Activated naive CD4-positive, alpha-beta T cell treated with anti-CD3 and anti-CD28 coated beads, Interleukin-2, amount 10 ng/mL, durations not matched to agents 7 days and 5 days (primary cell): ENCODE measurements at regions not wholly inside any gene's neighbourhood (a gene's known extent, or its start where the extent isn't known, plus 50 kb on each side); places are given as distances from the start of the nearest gene placed in this dataset.

Source experiments
- CTCF ChIA-PET: fragments of 350-600 bp; sonication (Branson Sonifier 250); formaldehyde crosslinking; loops from one replicate; lab custom pipeline; 2021; ENCODE audit warnings: antibody characterized with exemption; lab: Charles Lee
- DNase-seq: peaks from one replicate; pipeline ENCODE4 v3.0.0-alpha.2; 2020
- H3K27ac Mint-ChIP-seq: one replicate; pipeline ENCODE4 v1.8.0; 2021; ENCODE audit warnings: mild to moderate bottlenecking, moderate library complexity, mixed read lengths
- H3K27me3 Mint-ChIP-seq: one replicate; pipeline ENCODE4 v1.8.0; 2021; ENCODE audit warnings: mild to moderate bottlenecking, mixed read lengths
- H3K36me3 Mint-ChIP-seq: one replicate; pipeline ENCODE4 v1.8.0; 2021; ENCODE audit warnings: mixed read lengths
- H3K4me1 Mint-ChIP-seq: one replicate; pipeline ENCODE4 v1.8.0; 2021; ENCODE audit warnings: mixed read lengths
- H3K4me3 Mint-ChIP-seq: one replicate; pipeline ENCODE4 v1.8.0; 2021; ENCODE audit warnings: mild to moderate bottlenecking, moderate library complexity, mixed read lengths
- H3K9me3 Mint-ChIP-seq: one replicate; pipeline ENCODE4 v1.8.0; 2021; ENCODE audit warnings: mixed read lengths

- H3K9me3 Mint-ChIP-seq: peaks cover 2% of the 10 kb centered on the region
- CTCF ChIA-PET: no interaction called here
- DNase-seq: no peak
- no peaks in the 10 kb centered on the region for H3K27me3 Mint-ChIP-seq
- no peaks in the 10 kb centered on the region for H3K36me3 Mint-ChIP-seq
- no peaks in the 10 kb centered on the region for H3K4me1 Mint-ChIP-seq
- no peak overlapping the region for H3K4me3 Mint-ChIP-seq
- no peak overlapping the region for H3K27ac Mint-ChIP-seq
Measured at GRCh38 chr1:29972421-29973053, 736.2 kb downstream of the PTPRU start.

GRCh38 chr1:29971703-29972102, 735.4 kb downstream of the PTPRU start:
- no peaks in the 10 kb centered on the region for H3K27me3 Mint-ChIP-seq
- no peaks in the 10 kb centered on the region for H3K36me3 Mint-ChIP-seq
- H3K4me1 Mint-ChIP-seq: no peaks in the 10 kb centered on the region
- CTCF ChIA-PET: no interaction called here
- H3K9me3 Mint-ChIP-seq: peaks cover 2% of the 10 kb centered on the region
- no peak overlapping the region for H3K4me3 Mint-ChIP-seq
- no peak overlapping the region for H3K27ac Mint-ChIP-seq
- no peak for DNase-seq

DNA sequence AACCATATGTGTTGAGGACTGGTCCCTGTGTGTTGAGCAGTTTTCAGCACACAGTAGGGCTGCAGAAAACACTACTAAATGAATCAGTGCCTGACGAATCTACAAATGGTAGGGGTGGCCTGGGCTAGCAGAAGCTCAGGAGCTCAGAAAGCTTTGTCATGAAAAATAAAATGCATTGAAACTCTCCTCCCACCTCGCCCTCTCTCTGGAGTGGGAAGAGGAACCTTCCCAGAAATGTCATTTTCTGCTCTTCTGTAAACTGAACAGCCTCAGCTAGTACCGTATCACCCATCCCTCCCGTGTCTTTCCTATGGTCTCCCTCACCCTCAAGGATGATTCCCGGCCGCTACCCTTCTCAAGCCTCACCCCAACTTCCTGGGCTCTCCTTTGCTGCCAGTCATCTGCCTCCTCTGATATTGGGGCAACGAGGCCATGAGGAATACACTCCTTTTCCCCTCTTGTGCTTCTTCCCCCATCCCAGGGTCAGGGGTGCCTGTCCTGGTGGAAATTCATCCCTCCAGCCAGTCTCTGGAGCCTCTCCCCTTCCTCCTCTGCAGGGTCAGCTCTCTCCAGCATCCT, 734.5 kb downstream of the PTPRU start:
- Mint-ChIP-seq H3K9me3 (peaks cover 2% of the 10 kb centered on the region), H3K4me3 (no peak overlapping the region), H3K36me3 (no peaks in the 10 kb centered on the region), H3K27ac (peak overlapping the region; percentile 38), H3K4me1 (no peaks in the 10 kb centered on the region), H3K27me3 (no peaks in the 10 kb centered on the region)
- CTCF ChIA-PET: no interaction called here
- DNase-seq: no peak

DNA sequence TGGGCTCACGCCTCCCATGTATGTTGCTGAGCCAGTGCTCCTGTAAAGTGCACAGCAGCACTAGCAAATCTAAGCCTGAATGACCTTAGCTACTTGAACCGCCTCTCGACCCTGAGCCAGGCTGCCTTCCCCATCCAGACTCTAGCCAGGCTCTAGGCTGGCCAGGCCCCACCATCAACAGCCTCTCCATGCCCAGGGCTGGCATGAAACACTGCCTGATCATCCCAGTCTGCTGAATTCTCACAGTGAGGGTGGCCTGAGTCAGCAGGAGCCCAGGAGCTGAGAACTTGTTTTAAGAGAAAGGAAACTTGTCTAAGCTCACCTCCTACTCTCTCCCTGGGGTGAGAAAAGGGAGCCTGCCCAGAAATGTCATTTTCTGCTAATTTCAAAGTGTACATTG, 733.3 kb downstream of the PTPRU start:
- Mint-ChIP-seq H3K27me3 (no peaks in the 10 kb centered on the region), H3K36me3 (no peaks in the 10 kb centered on the region), H3K27ac (no peak overlapping the region), H3K9me3 (peaks cover 2% of the 10 kb centered on the region), H3K4me3 (no peak overlapping the region), H3K4me1 (no peaks in the 10 kb centered on the region)
- CTCF ChIA-PET: no interaction called here
- DNase-seq: no peak

DNA sequence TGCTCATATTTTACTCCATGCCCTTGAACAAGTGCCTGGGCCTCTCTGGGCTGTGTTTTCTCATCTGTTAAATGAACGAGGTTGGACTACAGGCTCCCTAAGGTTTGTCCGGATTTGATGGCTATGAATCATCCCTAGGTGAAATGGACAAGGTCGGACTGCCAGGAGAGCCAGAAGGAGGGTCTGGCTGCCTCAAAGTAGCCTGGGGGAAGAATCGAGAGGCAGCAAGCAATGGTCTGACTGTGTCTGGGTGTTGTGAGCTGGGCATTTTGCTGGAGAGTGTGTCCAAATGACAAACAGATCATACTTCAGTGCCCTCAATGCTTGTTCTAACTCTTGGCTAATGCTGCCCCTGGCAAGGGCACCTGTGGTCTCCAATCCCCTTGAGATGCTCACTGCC, 730.9 kb downstream of the PTPRU start:
- Mint-ChIP-seq H3K36me3 (no peaks in the 10 kb centered on the region), H3K27me3 (no peaks in the 10 kb centered on the region), H3K9me3 (peaks cover 2% of the 10 kb centered on the region), H3K4me3 (no peak overlapping the region), H3K4me1 (no peaks in the 10 kb centered on the region), H3K27ac (no peak overlapping the region)
- no peak for DNase-seq
- CTCF ChIA-PET: no interaction called here

DNA sequence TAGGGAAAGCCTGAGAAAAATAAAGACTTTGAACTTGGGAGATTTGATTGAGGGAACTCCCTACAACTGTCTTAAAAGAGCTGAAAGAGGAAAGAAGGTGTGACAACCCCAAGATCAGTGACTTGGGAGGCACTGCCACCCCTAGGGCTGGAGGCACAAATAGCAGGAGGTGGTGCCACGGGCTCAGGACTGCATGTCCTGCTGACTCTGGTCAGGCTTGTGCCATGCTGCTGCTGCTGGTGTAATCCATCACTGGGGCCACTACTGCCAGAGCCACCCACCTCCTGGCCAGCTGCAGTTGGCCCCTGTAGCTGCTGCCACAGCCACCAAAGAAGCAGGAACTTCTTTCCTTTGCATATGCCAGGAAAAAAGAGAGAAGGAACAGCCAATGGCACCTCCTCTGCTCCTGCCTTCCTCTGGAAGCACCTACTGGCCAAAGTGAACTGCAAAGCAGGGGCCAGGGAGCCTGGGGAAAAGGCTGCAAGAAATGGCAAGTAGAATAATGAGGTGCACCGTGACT, 730.3 kb downstream of the PTPRU start:
- Mint-ChIP-seq H3K27ac (no peak overlapping the region), H3K4me1 (no peaks in the 10 kb centered on the region), H3K4me3 (no peak overlapping the region), H3K9me3 (peaks cover 2% of the 10 kb centered on the region), H3K36me3 (no peaks in the 10 kb centered on the region), H3K27me3 (no peaks in the 10 kb centered on the region)
- DNase-seq: no peak
- CTCF ChIA-PET: no interaction called here

DNA sequence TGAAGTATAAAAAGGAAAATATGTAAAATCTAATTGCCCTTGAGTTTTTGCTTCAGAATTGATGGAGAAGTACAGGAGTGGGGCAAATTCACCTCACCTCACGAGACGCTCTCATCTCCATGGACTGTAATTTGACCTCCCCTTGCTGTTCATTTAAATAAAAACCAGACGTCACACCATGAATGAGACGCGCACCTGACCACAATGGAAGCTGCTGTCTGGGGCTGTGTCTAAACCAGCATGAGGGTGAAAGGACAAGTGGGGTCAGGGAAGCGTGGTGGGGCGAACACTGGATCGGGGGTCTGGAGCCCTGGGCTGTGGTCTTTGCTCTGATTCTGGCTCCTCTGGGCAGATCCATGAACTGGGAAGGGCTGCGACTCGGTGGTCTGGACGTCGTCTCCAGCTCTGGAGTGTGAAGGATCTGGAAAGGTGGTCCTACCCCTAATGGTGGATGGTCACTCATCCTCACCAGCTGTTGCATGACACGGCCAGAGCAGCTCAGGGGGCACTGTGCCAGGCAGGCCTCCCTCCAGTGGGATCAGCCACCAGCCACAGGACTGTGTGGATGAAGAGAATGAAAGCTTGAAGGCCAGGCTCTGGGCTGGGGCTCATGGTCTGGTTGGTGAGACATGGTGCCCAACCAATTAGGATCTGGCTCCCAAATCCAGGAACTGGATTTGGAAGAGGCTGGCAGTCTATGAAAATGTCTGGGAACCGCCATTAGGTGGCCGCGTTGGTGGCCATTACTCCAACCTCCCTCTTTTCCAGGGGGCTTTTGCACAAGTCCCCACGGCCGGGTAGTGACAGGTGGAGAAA, 728.6 kb downstream of the PTPRU start:
- CTCF ChIA-PET: no interaction called here
- no peak for DNase-seq
- H3K9me3 Mint-ChIP-seq: no peaks in the 10 kb centered on the region
- no peak overlapping the region for H3K27ac Mint-ChIP-seq
- no peaks in the 10 kb centered on the region for H3K27me3 Mint-ChIP-seq
- H3K4me3 Mint-ChIP-seq: no peak overlapping the region
- H3K4me1 Mint-ChIP-seq: no peaks in the 10 kb centered on the region
- H3K36me3 Mint-ChIP-seq: no peaks in the 10 kb centered on the region

GRCh38 chr1:29963946-29964345, 727.6 kb downstream of the PTPRU start:
- H3K9me3 Mint-ChIP-seq: no peaks in the 10 kb centered on the region
- H3K27ac Mint-ChIP-seq: no peak overlapping the region
- no peaks in the 10 kb centered on the region for H3K27me3 Mint-ChIP-seq
- CTCF ChIA-PET: no interaction called here
- no peaks in the 10 kb centered on the region for H3K4me1 Mint-ChIP-seq
- no peak for DNase-seq
- no peaks in the 10 kb centered on the region for H3K36me3 Mint-ChIP-seq
- H3K4me3 Mint-ChIP-seq: no peak overlapping the region

GRCh38 chr1:29962831-29963247, 726.5 kb downstream of the PTPRU start:
- DNase-seq: no peak
- H3K36me3 Mint-ChIP-seq: no peaks in the 10 kb centered on the region
- CTCF ChIA-PET: no interaction called here
- no peaks in the 10 kb centered on the region for H3K27me3 Mint-ChIP-seq
- H3K4me1 Mint-ChIP-seq: no peaks in the 10 kb centered on the region
- H3K9me3 Mint-ChIP-seq: no peaks in the 10 kb centered on the region
- no peak overlapping the region for H3K4me3 Mint-ChIP-seq
- H3K27ac Mint-ChIP-seq: no peak overlapping the region

DNA sequence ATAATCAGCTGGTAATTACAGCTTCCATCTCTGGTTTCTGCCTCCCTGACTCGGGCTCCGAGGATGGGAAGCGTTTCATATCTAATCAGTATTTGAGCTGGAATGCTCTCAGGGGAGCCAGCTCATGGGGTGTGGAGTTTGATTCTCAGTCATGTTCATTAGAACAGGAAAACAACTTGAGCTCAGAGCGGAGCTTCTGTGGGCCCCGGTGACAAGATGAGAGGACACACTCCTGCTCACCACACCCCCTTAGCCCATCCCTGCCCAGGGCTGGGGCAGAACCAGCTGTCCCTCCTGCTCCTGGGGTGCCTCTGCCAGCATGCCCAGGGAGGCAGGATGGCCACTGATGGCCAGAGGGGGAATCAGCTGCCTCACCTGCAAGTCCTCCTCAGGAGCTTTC, 726.0 kb downstream of the PTPRU start:
- Mint-ChIP-seq H3K27ac (no peak overlapping the region), H3K27me3 (no peaks in the 10 kb centered on the region), H3K36me3 (no peaks in the 10 kb centered on the region), H3K4me3 (no peak overlapping the region), H3K4me1 (no peaks in the 10 kb centered on the region), H3K9me3 (no peaks in the 10 kb centered on the region)
- CTCF ChIA-PET: no interaction called here
- DNase-seq: no peak

- no peak for DNase-seq
- Mint-ChIP-seq H3K36me3 (no peaks in the 10 kb centered on the region), H3K27ac (no peak overlapping the region), H3K4me3 (no peak overlapping the region), H3K27me3 (no peaks in the 10 kb centered on the region), H3K9me3 (no peaks in the 10 kb centered on the region), H3K4me1 (no peaks in the 10 kb centered on the region)
- CTCF ChIA-PET: no interaction called here
Measured at GRCh38 chr1:29961293-29962059, 725.2 kb downstream of the PTPRU start.

- no peak for DNase-seq
- Mint-ChIP-seq H3K4me1 (no peaks in the 10 kb centered on the region), H3K4me3 (no peak overlapping the region), H3K36me3 (no peaks in the 10 kb centered on the region), H3K27ac (no peak overlapping the region), H3K9me3 (no peaks in the 10 kb centered on the region), H3K27me3 (no peaks in the 10 kb centered on the region)
- CTCF ChIA-PET: no interaction called here
Measured at GRCh38 chr1:29960876-29961275, 724.6 kb downstream of the PTPRU start.

DNA sequence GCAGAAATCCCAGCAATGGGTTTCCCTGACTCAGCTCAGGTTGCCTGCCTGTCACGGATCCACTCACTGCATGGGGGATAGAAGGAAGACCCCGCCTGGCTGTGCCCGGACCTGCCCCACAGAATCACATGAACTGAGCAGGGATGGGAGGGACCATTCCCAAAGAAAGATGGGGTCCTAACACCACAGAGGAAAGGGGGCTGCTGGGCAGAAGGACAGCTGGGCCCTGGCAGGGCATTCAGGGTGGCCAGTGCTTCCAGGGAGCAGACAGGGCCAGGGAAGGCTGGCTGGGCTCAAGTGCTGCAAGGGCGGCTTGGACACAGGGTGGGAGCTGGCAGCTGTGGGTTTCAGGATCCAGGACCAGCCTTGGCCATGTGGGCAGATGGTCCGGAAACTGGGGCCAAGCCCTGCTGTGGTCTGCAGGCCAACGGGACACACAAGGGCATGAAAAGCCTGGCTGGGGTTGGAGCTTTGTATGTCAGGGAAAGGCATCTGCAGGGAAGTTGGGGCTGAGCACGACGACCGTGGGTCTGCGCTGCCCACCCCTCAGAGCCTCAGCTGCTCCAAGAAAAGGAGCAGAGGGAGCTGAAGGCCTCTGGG, 723.9 kb downstream of the PTPRU start:
- no peak for DNase-seq
- Mint-ChIP-seq H3K27me3 (no peaks in the 10 kb centered on the region), H3K4me1 (no peaks in the 10 kb centered on the region), H3K36me3 (no peaks in the 10 kb centered on the region), H3K27ac (no peak overlapping the region), H3K4me3 (no peak overlapping the region), H3K9me3 (no peaks in the 10 kb centered on the region)
- CTCF ChIA-PET: no interaction called here

DNA sequence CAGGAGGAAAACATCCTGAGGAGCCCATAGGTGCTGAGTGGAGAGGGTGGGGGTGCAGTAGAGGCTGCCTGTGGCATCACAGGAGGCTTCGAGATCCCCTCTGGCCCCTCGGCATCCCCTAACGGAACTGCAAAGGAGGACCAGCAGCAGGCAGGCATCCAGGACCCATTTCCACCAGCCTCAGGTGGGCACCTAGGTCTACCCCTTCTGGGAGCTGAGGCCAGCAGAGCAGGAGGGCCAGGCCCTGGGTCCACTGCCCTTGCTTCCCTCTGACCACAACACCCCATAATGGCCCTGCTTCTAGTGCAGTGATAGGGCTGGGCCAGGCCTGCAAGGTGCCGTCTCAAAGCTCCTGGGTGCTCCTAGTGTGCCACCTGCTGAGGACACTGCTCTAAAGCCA, 723.0 kb downstream of the PTPRU start:
- CTCF ChIA-PET: no interaction called here
- Mint-ChIP-seq H3K36me3 (no peaks in the 10 kb centered on the region), H3K9me3 (no peaks in the 10 kb centered on the region)

More for the DNA sequence above, 723.0 kb downstream of the PTPRU start:
- Mint-ChIP-seq H3K4me3 (no peak overlapping the region), H3K27me3 (no peaks in the 10 kb centered on the region), H3K27ac (no peak overlapping the region), H3K4me1 (no peaks in the 10 kb centered on the region)
- no peak for DNase-seq
